K562 (cell line): ENCODE measurements at regions not wholly inside any gene's neighbourhood (a gene's known extent, or its start where the extent isn't known, plus 50 kb on each side); places are given as distances from the start of the nearest gene placed in this dataset.

Experiments used
- ATAC-seq: fragments of 200-7000 bp; cut with Tn5 transposase; 3 replicates; pipeline ENCODE4 v1.9.1; 2020; ENCODE audit warnings: moderate library complexity
- BruUV-seq: library from RNA; stranded (reverse); fragments of 400-500 nt; replicated peaks from 2 replicates; lab custom pipeline; 2021; lab: Mats Ljungman, UMichigan
- CTCF ChIA-PET: fragments of 300-600 bp; formaldehyde crosslinking; extraction: SDS; loops from one replicate; lab custom pipeline; 2021; ENCODE audit warnings: low intra/inter-chr PET ratio; lab: Yijun Ruan, JAX
- POLR2A ChIA-PET: fragments of 300-600, 350-650 bp; sonication (Branson Sonifier 250); formaldehyde crosslinking; extraction: SDS; loops from one replicate; lab custom pipeline; 2021; ENCODE audit warnings: antibody characterized with exemption, inconsistent platforms; lab: Yijun Ruan, JAX
- DNase-seq, 4 experiments: peaks; one replicate each; pipeline versions ENCODE4 v3.0.0 to v3.0.0-alpha.2; 2011 to 2018; ENCODE audit warnings: low spot score in 3 of 4, mixed read lengths in 3 of 4; ENCODE audit errors: extremely low read depth in 1 of 4
- FAIRE-seq: peaks from 2 replicates; lab custom pipeline; 2011; peaks lifted over from hg19 to GRCh38; lab: Jason Lieb, UNC
- H2AFZ ChIP-seq: 2 replicates; pipeline ENCODE4 v1.6.0; 2011; ENCODE audit warnings: low read depth, low read length, control low read depth, inconsistent platforms
- H3K27ac ChIP-seq: fragments of 200-600 bp; 3 replicates; pipeline ENCODE4 v1.8.0; 2011; ENCODE audit warnings: low read depth, mild to moderate bottlenecking, control low read depth, inconsistent platforms, low read length, moderate library complexity, mixed read lengths; ENCODE audit errors: extremely low read depth
- H3K27me3 ChIP-seq, 2 experiments: fragments of 300-600 bp in 1 of 2; 2 replicates in 1 of 2; 3 replicates in 1 of 2; pipeline versions ENCODE4 v1.6.0 to v1.8.0; 2011; ENCODE audit warnings: inconsistent platforms in 2 of 2, low read length in 2 of 2, mild to moderate bottlenecking in 1 of 2, mixed read lengths in 1 of 2, moderate library complexity in 1 of 2; ENCODE audit not compliant: control insufficient read depth in 2 of 2, insufficient read depth in 2 of 2
- H3K36me3 ChIP-seq: fragments of 300-600 bp; 3 replicates; pipeline ENCODE4 v1.8.0; 2011; ENCODE audit warnings: mild to moderate bottlenecking, low read length, inconsistent platforms; ENCODE audit not compliant: control insufficient read depth, insufficient read depth
- H3K4me1 ChIP-seq, 2 experiments: fragments of 200-600 bp in 1 of 2; replicated peaks in 1 of 2; 2 replicates in 1 of 2; 3 replicates in 1 of 2; pipeline versions ENCODE4 v1.5.1 to v1.8.0; 2011; ENCODE audit warnings: inconsistent platforms in 2 of 2, low read length in 2 of 2, mild to moderate bottlenecking in 1 of 2, mixed read lengths in 1 of 2, moderate library complexity in 1 of 2; ENCODE audit not compliant: control insufficient read depth in 2 of 2, insufficient read depth in 2 of 2
- H3K4me2 ChIP-seq: 2 replicates; pipeline ENCODE4 v1.6.1; 2011; ENCODE audit warnings: low read length, control low read depth, inconsistent platforms, mixed read lengths; ENCODE audit not compliant: insufficient read depth
- H3K4me3 ChIP-seq: fragments of 200-600 bp; sonication (generic), shearing (Covaris generic); 2 replicates; pipeline ENCODE4 v1.5.1; 2016; ENCODE audit warnings: control low read depth, inconsistent platforms
- H3K79me2 ChIP-seq: fragments of 200-600 bp; 3 replicates; pipeline ENCODE4 v1.8.0; 2011; ENCODE audit warnings: low read length, inconsistent platforms; ENCODE audit not compliant: control insufficient read depth, insufficient read depth
- H3K9ac ChIP-seq, 2 experiments: 2 replicates each; pipeline versions ENCODE4 v1.6.0 to v1.6.1; 2011; ENCODE audit warnings: low read depth in 2 of 2, low read length in 2 of 2, control low read depth in 1 of 2, inconsistent platforms in 1 of 2, mild to moderate bottlenecking in 1 of 2, mixed read lengths in 1 of 2; ENCODE audit not compliant: insufficient read depth in 1 of 2
- H3K9me1 ChIP-seq: one replicate; pipeline ENCODE4 v1.6.0; 2011; ENCODE audit warnings: inconsistent platforms, mild to moderate bottlenecking, low read length, moderate library complexity; ENCODE audit not compliant: control insufficient read depth, insufficient read depth
- H3K9me3 ChIP-seq: replicated peaks from 2 replicates; pipeline ENCODE4 v1.5.1; 2011; ENCODE audit warnings: low read depth, low read length, inconsistent platforms; ENCODE audit not compliant: control insufficient read depth, insufficient read depth
- H4K20me1 ChIP-seq: replicated peaks from 2 replicates; pipeline ENCODE4 v1.6.1; 2011; ENCODE audit warnings: low read length, inconsistent platforms, mixed read lengths; ENCODE audit not compliant: control insufficient read depth, insufficient read depth
- HDAC1 ChIP-seq, 2 experiments: fragments of 450-650 bp; IDR thresholded peaks; 2 replicates each; pipeline ENCODE4 v1.6.1; 2016 to 2017; ENCODE audit warnings: inconsistent platforms in 1 of 2, mild to moderate bottlenecking in 1 of 2, moderate library complexity in 1 of 2
- JUND ChIP-seq, 2 experiments: IDR thresholded peaks; 2 replicates in 1 of 2; 3 replicates in 1 of 2; pipeline ENCODE4 v1.6.1; 2011; ENCODE audit warnings: borderline replicate concordance in 2 of 2, low read depth in 2 of 2, low read length in 2 of 2, improper control_type of control experiment in 1 of 2, missing biosample characterization in 1 of 2, missing genetic modification characterization in 1 of 2, missing genetic modification reagents in 1 of 2
- PHTF2 ChIP-seq: fragments of 250-450 bp; sonication (Bioruptor Pico); IDR thresholded peaks from 2 replicates; pipeline ENCODE4 v1.5.0; 2021; ENCODE audit warnings: mild to moderate bottlenecking
- PREB ChIP-seq: sonication (generic); formaldehyde crosslinking; IDR thresholded peaks from 2 replicates; pipeline ENCODE4 v1.8.1; 2023; ENCODE audit warnings: mild to moderate bottlenecking, missing genetic modification reagents
- PRMT5 ChIP-seq: sonication (generic); formaldehyde crosslinking; IDR thresholded peaks from 2 replicates; pipeline ENCODE4 v1.5.0; 2020; ENCODE audit warnings: missing genetic modification reagents
- ZFP91 ChIP-seq: sonication (generic); formaldehyde crosslinking; IDR thresholded peaks from 2 replicates; pipeline ENCODE4 v1.8.0; 2022; ENCODE audit warnings: mild to moderate bottlenecking, missing genetic modification reagents
- ZNF408 ChIP-seq: fragments of 250-450 bp; sonication (Bioruptor Pico); IDR thresholded peaks from 2 replicates; pipeline ENCODE4 v1.4.0; 2020; ENCODE audit warnings: low read depth, mild to moderate bottlenecking, moderate library complexity
- ZNF57 ChIP-seq: fragments of 450-650 bp; formaldehyde crosslinking; IDR thresholded peaks from 2 replicates; pipeline ENCODE4 v1.4.0; 2020; ENCODE audit warnings: mild to moderate bottlenecking, moderate library complexity
- WGBS: fragments of 100-300 bp; shearing (Covaris generic); methylation state at CpG from one replicate; pipeline ENCODE4 v1.1.6; 2016; ENCODE audit warnings: low coverage, mixed read lengths; ENCODE audit not compliant: insufficient coverage; ENCODE audit errors: missing lambda C conversion rate; 5-methylcytosine and 5-hydroxymethylcytosine counted together
- in situ Hi-C: fragments of 300-500 bp; cut with MboI; formaldehyde crosslinking; loops from 4 replicates; pipeline ENCODE4 v1.15.0; 2018; ENCODE audit warnings: inconsistent platforms, mixed read lengths
- intact Hi-C: fragments of 100-400 bp; cut with micrococcal nuclease; formaldehyde crosslinking; loops from 2 replicates; pipeline ENCODE4 v1.14.2; 2022

- DNase-seq = no peak
- Histone ChIP-seq H3K79me2 (no peaks in the 10 kb centered on the region), H3K4me2 (no peak overlapping the region), H4K20me1 (no peaks in the 10 kb centered on the region), H3K9ac (no peak overlapping the region), H3K9me1 (no peaks in the 10 kb centered on the region), H3K4me1 (no peaks in the 10 kb centered on the region), H3K9me3 (no peaks in the 10 kb centered on the region), H3K27me3 (no peaks in the 10 kb centered on the region), H3K27ac (no peak overlapping the region), H3K4me3 (no peak overlapping the region), H3K36me3 (no peaks in the 10 kb centered on the region), H2AFZ (no peak overlapping the region)
- in situ Hi-C loops = no loop called here
- 0% methylated on average over 3 of the region's 3 CpGs for WGBS
- POLR2A ChIA-PET = no interaction called here
- no peak for ATAC-seq
- intact Hi-C loops = no loop called here
- no TSS peak for BruUV-seq
- CTCF ChIA-PET = no interaction called here
- no peak for FAIRE-seq
- no peak for TF ChIP-seq ZNF57 (CRISPR knock-in tag)
- no peak for TF ChIP-seq PREB (CRISPR knock-in tag)
- TF ChIP-seq JUND (IDR thresholded peaks at IDR 0.05; ENCODE audit: borderline replicate concordance, low read depth, low read length) = no peak
- TF ChIP-seq JUND (tag; IDR thresholded peaks at IDR 0.05; ENCODE audit: borderline replicate concordance, low read depth, low read length) = no peak
- TF ChIP-seq PHTF2 (CRISPR knock-in tag) = no peak
- TF ChIP-seq HDAC1 (IDR thresholded peaks at IDR 0.05) = no peak
These were observed 478.9 kb upstream of the CAMK1G start for GRCh38 chr1:209104646-209105045.

DNA sequence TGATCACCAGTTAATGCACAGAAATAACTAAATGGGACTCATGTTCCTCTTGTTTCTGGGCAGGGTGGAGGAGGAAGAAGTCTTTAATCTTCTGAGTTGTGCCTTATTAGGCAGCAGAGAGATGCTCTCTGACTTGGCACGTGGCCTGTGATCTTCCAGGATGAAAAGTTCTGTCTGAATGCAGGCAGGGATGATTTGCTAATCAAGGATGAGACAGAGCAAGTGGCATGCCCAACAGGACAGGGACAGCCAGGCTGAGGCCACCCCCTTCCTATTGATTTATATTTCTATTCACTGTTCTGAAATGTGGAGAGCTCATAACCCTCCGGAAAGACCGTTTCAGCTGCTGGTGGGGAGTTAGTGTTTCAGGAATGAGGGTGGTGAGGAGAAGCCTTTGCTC is 477.8 kb upstream of the CAMK1G start:
- no TSS peak for BruUV-seq
- in situ Hi-C loops = no loop called here
- Histone ChIP-seq H3K9me3 (no peaks in the 10 kb centered on the region), H3K9ac (no peak overlapping the region), H3K9me1 (no peaks in the 10 kb centered on the region), H3K36me3 (no peaks in the 10 kb centered on the region), H3K4me3 (no peak overlapping the region), H3K4me1 (no peaks in the 10 kb centered on the region), H3K27me3 (no peaks in the 10 kb centered on the region), H2AFZ (no peak overlapping the region), H3K79me2 (no peaks in the 10 kb centered on the region), H4K20me1 (no peaks in the 10 kb centered on the region), H3K27ac (no peak overlapping the region), H3K4me2 (no peak overlapping the region)
- CTCF ChIA-PET = no interaction called here
- intact Hi-C loops = no loop called here
- WGBS = 0% methylated on average over 3 of the region's 3 CpGs
- POLR2A ChIA-PET = no interaction called here
- DNase-seq (no peak), ATAC-seq (no peak), FAIRE-seq (no peak)
- TF ChIP-seq PRMT5 (CRISPR knock-in tag) (no peak), ZFP91 (CRISPR knock-in tag) (no peak), ZNF408 (CRISPR knock-in tag) (no peak)
